Hypothalamus (tissue), 51 donors: ENCODE measurements at regions not wholly inside any gene's neighbourhood (a gene's known extent, or its start where the extent isn't known, plus 50 kb on each side); places are given as distances from the start of the nearest gene placed in this dataset.
"Not testable (repeated sequence)": the region's sequence is repeated elsewhere in the genome, so short reads cannot be mapped to it uniquely, and the experiment has no call there.

Experiments used
- DNase-seq, 51 donors: peaks; one replicate each; lab custom pipeline; 2025; lab: John Stamatoyannopoulos, UW

DNA sequence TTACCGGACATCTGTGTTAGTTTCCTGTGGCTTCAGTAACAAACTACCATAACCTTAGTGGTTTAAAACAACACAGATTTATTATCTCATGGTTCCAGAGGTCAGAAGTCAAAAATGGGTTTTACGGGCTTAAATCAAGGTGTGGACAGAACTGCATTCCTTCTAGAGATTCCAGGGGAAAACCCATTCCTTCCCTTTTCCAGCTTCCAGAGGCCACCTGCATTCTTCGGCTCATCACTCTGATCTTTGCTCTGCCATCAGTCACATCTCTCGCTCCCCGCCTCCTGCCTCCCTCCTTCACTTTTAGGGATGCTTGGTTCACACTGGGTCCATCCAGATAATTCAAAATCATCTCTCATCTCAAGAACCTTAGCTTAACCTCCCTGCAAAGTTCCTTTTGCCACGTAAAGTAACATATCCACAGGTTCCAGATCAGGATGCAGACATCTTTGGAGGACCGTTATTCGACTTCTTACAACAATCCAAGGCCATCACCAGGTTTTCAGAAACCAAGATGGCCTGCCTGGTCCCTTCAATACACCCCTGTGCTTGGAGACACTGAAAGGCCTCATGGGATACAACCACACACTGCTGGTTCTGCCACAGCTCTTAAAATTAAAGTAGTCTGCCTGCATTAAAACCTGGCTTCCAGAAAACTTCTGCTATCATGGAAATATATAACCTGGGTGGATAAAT is 225.9 kb upstream of the MYO3A start:
- no peak for DNase-seq

DNA sequence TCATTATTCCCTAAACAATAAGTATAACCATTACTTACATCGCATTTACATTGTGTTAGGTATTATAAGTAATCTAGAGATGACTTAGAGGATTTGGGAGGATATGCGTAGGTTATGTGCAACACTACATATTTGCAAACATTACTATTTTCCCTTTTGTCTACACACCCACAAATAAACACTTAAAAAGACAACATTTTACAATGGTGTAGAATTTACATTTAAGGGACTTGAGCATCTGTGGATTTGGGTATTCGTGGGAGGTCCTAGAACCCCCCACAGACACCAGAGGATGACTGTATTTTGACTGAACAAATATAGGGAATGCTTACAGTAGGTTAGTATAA is 220.2 kb upstream of the MYO3A start:
- no peak for DNase-seq

DNA sequence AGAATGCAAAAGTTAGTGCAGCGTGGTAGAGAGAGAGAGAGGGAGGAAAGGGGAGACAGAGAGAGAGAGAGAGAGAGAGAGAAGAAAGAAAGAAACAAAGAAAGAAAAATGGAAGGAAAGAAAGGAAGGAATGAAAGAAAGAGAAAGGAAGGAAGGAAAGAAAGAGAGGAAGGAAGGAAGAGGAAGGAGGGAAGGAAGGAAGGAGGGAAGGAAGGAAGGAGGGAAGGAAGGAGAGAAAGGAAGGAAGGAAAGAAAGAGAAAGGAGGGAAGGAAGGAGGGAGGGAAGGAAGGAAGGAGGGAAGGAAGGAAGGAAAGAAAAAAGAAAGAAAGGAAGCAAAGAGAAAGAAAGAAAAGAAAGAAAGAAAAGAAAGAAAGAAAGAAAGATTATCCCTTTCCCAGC is 209.8 kb upstream of the MYO3A start:
- DNase-seq = no peak

DNA sequence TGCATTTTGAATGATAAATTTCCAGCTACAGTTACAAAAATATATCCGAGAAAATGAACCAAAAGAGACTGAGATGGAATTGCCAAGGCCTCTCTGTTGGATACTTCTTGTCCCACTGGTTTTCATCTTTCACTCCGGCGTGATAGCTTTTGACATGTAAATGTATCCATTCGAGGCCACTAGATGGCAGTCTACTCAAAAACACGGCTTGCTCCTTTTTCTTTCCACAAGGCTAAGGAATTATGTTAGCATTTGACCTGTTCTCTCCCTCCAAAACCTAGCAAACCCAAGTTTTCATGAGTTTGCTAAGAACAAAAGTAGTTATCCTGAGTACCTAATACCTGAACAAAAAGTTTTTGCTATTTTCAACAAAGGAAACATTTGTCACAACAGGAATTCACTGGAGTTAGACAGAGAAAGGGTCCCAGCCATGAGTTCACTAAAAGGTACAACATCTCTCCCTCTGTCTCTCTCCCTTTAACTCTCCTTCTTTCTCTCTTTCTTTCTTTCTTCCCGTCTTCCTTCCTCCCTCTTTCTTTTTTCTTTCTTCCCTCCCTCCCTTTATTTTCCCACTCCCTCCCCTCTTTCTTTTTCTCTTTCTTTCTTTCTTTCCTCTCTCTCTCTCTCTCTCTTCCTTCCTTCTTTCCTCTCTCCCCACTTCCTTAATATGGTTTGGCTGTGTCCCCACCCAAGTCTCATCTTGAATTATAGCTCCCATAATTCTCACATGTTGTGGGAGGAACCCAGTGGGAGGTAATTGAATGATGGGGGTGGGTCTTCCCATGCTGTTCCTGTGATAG is 207.9 kb upstream of the MYO3A start:
- DNase-seq = peak in 15 of 51 donors; percentile 1 to 40 (median 8)

DNA sequence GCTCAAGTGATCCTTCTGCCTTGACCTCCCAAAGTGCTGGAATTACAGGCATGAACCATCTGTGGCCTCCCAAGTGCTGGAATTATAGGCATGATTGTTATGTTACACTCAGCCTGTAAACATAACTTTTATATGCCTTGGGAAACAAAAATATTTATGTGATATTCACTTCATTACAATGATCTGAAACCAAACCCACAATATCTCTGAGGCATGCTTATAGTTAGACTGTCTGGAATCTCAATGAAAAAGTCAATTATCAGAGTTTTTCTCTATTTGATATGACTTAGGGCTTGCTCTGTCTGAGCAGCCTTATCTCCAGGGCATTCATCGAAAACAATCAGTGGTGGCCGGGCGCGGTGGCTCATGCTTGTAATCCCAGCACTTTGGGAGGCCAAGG is 195.3 kb upstream of the MYO3A start:
- no peak for DNase-seq

DNA sequence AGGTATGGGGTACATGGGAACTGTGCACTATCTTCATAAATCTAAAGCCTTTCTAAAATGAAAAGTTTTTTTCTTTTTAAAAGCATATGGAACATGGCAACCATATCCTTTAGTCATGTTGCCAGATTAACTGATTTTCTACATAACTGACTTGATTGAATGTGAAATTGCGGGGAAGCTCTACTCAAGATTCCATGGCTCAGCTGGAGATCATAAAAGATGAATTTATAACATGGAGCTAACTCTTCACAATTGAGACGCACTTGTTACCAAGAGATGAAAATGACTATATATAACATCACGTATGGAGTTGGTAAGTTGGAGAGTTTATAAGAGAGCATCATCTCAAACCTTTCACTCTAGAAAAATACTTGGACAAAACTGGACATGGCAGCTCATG is 190.2 kb upstream of the MYO3A start:
- DNase-seq = no peak

DNA sequence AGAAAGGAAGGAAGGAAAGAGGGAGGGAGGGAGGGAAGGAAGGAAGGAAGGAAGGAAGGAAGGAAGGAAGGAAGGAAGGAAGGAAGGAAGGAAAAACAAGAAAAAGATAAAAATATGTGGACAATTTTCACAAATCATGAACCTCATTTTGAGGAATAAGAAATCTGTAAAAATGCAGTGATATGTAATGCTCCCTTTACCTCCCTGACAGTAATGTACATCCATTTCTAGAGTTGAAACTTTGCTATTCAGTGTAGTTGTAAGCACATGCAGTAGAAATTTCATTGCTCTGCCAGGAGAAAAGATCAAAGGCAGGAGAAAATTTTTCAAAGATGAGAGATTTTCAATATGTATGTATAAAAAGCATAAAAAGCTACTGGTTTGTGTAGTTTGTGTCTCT is 189.5 kb upstream of the MYO3A start:
- DNase-seq = no peak

DNA sequence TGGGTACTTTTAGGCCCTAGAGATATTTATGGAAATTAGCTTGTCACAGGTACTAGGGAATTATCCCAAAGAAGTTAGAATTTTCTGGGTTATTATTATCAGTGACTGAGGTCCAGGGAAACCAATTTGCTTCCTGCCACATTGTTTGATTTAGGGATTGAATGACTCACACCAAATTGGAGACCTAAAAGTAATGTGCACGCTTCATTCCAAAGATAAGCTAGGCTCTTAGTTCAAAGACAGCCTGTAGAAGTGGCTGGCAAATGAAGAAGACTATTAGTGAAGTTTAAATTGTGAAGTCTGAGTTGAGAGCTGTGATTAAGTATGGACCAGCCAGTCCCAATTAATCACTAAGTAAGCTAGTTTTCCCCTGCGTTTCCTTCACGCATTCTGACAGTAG is 188.1 kb upstream of the MYO3A start:
- no peak for DNase-seq

DNA sequence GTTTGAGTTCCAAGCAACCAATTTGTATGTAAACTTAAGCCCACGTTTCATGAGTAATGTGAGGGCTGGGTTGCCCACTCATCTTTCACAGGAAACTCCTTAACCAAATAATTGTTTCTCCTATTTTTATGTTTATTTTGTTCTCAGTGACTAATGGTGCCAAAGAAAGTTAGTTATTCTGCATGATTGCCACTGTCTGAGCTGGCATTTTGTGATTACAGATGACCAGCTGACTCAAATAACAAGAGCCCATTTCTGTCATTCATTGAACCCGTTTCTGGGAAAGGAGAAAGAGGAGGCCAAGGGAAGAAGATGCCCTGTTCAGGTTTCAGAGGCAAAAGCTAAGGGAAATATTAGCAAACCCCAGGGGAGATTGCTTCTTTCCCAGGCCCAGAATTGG is 186.9 kb upstream of the MYO3A start:
- no peak for DNase-seq

DNA sequence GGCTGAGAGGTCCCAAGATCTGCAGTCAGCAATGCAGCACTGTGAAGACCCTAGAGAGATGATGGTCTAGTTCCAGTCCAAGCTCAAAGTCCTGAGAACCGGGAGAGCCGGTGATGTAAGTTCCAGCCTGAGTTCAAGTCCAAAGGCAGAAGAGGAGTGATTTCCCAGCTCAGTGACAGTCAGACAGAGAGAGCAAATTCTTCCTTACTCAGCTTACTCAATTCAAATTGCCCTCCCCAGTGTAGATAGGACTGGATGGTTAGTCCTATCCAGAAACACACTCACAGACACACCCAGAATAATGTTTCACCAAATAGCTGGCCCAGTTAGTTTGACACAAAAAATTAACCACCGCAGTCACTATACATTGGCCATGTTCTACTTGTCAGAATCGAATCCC is 185.5 kb upstream of the MYO3A start:
- no peak for DNase-seq

DNA sequence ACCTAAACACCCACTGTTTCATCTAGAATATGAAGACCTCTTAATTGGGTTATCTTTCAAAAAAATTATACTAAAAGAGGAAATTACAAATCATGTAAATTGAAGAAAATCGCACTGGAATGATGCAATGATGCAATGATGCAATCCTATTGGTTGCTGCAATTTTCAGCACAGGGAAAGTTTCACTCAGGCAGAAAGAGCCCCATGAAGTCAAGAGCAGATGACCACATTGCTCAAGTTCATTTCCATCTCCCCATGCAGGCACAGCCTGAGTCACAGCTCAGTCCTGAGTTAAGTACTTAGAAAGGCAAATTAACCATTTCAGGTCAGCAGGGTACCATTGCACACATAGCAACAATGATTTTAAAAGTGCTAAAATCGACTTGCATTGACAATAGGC is 180.3 kb upstream of the MYO3A start:
- no peak for DNase-seq

DNA sequence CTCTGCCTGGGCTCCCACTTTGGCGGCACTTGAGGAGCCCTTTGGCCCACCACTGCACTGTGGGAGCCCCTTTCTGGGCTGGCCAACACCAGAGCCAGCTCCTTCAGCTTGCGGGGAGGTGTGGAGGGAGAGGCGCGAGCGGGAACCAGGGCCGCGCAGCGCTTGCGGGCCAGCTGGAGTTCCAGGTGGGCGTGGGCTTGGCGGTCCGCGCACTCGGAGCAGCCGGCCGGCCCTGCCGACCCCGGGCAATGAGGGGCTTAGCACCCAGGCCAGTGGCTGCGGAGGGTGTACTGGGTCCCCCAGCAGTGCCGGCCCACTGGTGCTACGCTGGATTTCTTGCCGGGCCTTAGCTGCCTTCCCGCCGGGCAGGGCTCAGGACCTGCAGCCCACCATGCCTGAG is 178.2 kb upstream of the MYO3A start:
- DNase-seq = not testable (repeated sequence)

DNA sequence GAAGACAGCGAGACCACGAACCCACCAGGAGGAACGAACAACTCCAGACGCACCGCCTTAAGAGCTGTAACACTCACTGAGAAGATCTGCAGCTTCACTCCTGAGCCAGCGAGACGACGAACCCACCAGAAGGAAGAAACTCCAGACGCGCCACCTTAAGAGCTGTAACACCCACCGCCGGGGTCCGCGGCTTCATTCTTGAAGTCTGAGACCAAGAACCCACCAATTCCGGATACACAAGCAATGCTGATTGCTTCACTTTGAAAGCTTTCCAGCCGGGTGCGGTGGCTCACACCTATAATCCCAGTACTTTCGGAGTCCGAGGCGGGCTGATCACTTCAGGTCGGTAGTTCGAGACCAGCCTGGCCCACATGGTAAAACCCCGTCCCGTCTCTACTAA is 177.2 kb upstream of the MYO3A start:
- no peak for DNase-seq

DNA sequence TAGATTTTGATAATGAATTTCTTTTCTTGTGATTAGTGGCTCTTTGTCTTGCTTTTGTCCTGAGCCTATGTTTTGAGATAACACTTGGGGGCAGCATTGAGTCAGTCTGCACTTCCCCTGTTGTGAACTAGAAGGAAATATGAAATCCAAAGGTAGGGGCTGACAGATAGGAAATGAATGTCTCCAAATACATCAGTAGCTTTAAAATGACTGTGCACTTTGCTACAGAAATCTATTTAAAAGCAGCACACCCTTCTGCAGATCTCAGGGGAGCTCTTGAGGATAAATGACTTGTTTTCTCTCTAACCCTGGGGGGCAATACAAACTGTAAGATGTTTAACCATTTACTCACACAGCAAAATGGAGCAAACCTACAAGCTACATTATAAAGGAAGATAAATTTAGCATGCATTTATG is 176.0 kb upstream of the MYO3A start:
- peak in 13 of 51 donors; percentile 1 to 66 (median 9) for DNase-seq

DNA sequence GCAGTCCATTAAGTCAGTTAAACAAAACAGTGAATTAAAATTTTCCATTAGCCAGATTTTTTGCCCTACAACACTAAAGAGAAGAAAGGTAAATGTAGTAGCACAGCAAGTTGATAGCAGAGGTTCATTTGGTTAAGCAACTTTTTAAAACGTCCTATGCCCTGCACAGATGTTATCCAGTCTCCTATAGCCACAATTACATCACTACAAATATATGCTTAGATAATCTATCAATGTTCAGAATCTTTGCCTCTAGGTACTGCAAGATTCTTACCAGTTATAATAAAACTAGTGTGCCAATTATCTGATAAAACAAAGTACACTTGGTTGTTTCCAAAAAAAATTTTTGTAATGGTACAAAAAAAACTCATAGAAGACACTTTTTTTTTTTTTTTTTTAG is 175.5 kb upstream of the MYO3A start:
- no peak for DNase-seq

DNA sequence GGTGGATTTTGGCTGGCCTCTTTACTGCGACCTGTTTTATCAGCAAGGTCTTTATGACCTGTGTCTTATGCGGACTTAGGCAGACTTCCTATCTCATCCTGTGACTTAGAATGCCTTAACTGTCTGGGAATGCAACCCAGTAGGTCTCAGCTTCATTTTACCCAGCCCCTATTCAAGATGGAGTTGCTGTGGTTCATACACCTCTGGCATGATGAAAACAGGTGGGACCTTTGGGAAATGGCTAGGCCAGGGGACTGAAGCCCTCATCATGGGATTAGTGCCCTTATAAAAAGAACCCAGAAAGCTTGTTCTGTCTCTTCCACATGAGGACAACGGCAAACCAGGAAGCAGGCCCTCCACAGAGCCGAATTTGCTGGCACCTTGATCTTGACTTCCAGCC is 172.1 kb upstream of the MYO3A start:
- DNase-seq = no peak

DNA sequence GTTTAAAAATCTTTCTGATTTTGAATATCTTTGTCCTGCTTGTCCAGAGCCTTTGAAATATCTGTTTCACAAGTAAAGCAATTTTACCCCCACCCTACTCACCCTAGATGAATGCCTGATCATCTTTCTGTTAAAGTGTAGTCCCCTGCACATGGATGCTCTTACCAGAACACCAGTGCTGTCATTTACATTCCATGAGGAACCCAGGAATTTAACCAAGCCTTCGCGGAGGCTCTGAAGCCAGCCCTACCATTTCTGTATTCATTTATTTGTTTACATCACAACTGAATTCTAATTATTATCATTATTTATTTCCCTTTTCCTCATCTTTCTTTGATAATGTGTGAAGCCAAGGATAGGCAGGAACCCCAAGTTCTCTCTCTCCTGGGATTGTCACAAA is 167.8 kb upstream of the MYO3A start:
- no peak for DNase-seq

DNA sequence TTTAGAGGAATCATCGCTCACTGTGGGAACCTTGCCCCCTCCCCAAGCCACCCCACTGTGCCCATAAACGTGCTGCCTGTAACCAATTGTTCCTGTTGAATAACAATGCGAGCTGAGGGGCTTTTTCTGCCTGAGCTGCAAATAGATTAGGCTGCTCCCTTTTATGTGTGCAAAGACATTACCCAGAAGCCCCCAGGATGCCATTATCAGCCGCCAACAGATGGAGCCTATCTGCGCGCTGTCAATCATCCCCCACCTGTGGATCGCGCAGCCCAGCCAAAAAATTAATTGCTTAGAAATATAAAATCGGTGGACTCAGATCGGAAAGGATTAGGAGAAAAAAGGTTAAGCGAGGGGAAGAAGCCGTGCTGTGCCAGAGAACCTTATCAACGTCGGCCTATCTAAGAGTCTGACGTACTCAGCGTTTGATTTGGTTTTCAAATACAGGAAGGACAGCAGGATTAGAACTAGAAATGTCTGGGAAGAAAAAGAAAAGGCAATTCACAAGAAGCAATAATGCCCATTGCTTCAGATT is 167.3 kb upstream of the MYO3A start:
- no peak for DNase-seq

DNA sequence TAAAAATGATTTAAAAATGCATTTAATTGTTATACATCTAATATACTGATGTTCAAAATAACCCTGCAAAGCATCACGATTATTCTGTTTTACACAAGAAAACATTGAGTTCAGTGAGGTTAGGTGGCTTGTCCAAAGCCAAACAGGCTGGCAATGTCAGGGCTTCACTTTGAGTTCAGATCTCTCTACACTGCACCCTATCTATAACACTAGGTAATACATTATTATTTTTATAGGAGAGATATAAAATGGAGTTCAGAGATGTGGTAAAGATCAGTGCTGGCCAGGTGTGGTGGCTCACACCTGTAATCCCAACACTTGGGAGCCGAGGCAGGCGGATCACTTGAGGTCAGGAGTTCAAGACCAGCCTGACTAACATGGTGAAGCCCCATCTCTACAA is 165.9 kb upstream of the MYO3A start:
- DNase-seq = no peak

DNA sequence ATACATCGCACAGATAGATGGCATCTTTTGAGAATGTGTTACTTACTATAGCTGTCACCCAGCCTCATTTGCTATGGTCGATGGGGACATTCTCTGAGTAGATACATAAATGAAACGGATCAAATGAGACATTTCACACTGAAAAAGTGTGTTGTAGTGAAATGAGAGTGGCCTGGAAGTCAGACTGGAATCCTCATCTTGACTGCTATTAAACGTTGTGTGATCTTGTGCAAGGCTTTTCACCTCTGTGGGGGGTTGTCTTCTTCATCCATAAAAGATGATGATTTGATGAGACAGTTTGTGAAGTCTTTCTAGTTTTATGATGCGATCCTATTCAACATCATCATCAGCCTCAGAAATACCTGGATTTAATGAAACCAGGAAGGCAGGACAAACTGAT is 155.4 kb upstream of the MYO3A start:
- no peak for DNase-seq

DNA sequence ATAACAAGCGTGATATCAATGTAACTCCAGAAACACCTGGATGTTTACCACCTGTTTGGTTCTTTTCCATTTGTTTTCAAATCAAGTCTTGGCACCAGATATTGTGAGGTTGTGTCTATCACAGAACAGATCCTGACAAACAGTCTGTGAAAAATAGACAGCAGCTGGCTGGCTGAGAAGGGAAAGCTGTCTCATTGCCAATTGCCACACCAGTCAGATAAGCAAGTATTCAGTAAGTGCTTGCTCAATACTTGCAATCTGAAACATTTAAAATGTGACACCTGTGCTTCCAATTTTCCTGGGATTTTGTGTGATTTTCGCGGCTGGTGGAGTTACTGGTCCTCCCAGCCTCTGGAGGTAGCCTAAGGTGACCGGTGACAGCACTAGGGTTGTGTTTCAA is 147.9 kb upstream of the MYO3A start:
- DNase-seq = no peak

DNA sequence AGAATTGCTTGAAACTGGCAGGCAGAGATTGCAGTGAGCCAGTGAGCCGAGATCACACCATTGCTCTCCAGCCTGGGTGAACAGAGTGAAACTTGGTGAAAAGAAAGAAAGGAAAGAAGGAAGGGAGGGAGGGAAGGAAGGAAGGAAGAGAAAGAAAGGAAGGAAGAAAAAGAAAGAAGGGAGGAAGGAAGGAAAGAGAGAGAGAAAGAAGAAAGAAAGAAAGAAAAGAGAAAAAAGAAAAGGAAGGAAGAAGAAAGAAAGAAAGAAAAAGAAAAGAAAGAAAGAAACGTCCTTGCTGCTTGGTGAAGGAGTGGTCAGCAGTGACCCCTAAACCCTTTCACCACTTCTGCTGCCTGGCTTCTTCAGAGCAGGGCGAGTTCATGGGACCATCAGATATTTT is 147.1 kb upstream of the MYO3A start:
- DNase-seq = no peak
